ENCODE measurements at regions not wholly inside any gene's neighbourhood (a gene's known extent, or its start where the extent isn't known, plus 50 kb on each side); places are given as distances from the start of the nearest gene placed in this dataset.

DNA sequence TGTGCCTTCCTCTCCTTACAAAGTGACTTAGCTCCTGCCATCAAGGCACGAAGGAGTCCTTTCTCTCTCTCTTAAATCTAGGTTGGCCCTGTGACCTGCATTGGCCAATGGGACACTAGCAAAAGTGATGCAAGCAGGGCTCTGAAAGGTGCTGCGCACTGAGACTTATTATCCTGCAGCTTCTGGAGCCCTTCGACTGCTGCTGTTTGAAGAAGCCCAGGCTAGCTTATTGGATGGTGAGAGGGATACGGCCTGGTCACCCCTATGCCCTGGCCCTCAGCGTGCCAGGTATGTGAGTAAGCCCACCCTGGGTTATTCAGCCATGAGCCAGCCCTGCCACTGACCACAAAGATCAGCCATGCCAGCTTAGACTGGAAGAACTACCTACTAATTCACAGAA lies 74.5 kb upstream of the GGTLC1 start:
- H3K36me3 ChIP-seq = no peaks in the 10 kb centered on the region
- intact Hi-C loops (cut with DNase I) = no loop called here
- H3K9me3 ChIP-seq = no peaks in the 10 kb centered on the region
- H3K27ac ChIP-seq = no peak overlapping the region
- 92 to 97% methylated on average over 3 to 5 of the region's 5 CpGs for WGBS, 2 donors
- TF ChIP-seq POLR2A (IDR thresholded peaks at IDR 0.05) = no peak
- no peak for TF ChIP-seq CTCF (IDR thresholded peaks at IDR 0.05)
- no peak overlapping the region for H3K4me3 ChIP-seq (replicated peaks in 1 of 3)
- peaks cover 11 to 19% of the 10 kb centered on the region in 2 donors for H3K4me1 ChIP-seq
- no peaks in the 10 kb centered on the region for H3K27me3 ChIP-seq
- DNase-seq = no peak

DNA sequence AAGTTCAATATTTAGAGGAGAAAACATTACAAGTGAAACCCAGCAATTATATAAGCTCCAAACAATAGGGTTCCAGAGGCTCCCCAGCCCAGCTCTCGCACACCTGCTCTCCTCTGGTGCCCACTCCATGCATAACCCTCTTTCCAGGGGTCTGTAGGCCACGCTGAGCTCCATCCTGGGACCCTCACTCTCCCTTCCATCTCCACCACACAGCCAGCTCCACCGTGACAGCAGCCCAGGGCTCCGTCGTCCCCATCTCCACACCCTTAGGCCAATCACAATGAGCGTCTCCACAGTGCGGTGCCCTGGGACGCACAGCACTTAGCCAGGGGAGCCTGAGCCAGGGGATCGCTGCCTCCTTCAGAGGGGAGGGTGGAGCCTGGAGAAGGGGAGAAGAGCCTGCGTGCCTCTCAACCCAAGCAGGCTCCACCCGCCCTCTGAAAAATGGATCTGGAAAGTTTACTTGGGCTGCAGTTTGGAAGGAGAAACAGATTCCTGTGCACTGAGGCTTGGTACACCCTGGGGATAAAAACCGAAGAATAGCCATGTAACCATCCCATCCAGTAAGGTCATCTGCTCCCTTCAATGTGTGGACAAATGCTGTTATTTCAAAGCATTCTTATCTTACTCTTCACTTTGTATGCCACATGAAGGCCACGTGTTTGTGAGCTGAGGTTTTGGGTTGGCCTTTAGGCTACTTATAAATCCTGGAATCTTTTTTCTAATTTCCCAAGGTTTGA lies 72.4 kb upstream of the GGTLC1 start:
- 25 to 42% methylated on average over 13 of the region's 13 CpGs for WGBS, 2 donors
- no peaks in the 10 kb centered on the region for H3K27me3 ChIP-seq
- no peaks in the 10 kb centered on the region for H3K9me3 ChIP-seq
- TF ChIP-seq POLR2A (IDR thresholded peaks at IDR 0.05) = no peak
- TF ChIP-seq CTCF (IDR thresholded peaks at IDR 0.05) = no peak
- DNase-seq = peak; percentile 85 to 89
- H3K27ac ChIP-seq = peak overlapping the region; percentile 42 to 78 (median 58)
- peaks cover 19 to 24% of the 10 kb centered on the region in 2 donors for H3K4me1 ChIP-seq
- no peak overlapping the region for H3K4me3 ChIP-seq (replicated peaks in 1 of 3)
- H3K36me3 ChIP-seq = no peaks in the 10 kb centered on the region
- intact Hi-C loops (cut with DNase I) = no loop called here

DNA sequence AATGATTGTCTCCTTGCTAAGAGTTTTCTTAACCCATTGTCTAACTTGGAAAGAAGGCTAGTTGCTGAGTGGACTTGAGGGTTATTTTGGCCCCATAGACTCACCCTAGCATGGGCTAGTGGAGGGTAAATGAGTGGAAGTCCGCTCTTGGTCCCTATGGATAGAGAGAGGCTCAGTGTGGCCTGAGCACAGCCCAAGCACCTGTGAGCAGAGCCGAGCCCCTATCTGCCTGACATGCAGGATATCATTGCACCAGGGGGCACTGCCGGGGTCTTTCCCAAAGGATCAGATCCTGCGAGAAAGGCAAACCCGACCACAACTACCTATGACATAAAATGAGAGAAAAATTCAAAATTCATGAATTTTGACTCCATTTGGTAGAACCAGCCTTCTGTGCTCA lies 70.6 kb upstream of the GGTLC1 start:
- H3K9me3 ChIP-seq = no peaks in the 10 kb centered on the region
- H3K27me3 ChIP-seq = no peaks in the 10 kb centered on the region
- 86 to 91% methylated on average over 5 of the region's 5 CpGs for WGBS, 2 donors
- intact Hi-C loops (cut with DNase I) = no loop called here
- peaks cover 19 to 25% of the 10 kb centered on the region in 2 donors for H3K4me1 ChIP-seq
- H3K27ac ChIP-seq = no peak overlapping the region
- no peaks in the 10 kb centered on the region for H3K36me3 ChIP-seq
- TF ChIP-seq POLR2A (IDR thresholded peaks at IDR 0.05) (no peak), CTCF (IDR thresholded peaks at IDR 0.05) (no peak)
- no peak overlapping the region for H3K4me3 ChIP-seq (replicated peaks in 1 of 3)
- DNase-seq = no peak

DNA sequence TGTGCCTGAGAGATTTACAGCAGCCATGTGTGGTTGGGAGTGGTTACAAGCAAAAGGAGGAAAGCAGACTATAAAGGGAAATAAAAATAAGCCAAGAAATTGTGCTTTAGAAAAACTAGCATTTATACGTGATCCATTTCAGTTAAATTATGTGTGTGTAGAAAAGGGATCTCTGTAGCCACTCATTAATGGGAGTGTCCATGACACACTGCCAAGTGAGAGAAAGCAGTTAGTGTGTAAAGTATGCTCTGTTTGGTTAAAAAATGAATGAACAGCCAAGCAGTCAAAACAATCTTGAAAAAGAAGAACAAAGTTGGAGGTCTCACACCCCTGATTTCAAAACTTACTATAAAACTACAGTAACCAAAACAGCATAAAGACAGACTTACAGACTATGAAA lies 67.9 kb upstream of the GGTLC1 start:
- peak; percentile 25 to 30 for DNase-seq
- H3K4me3 ChIP-seq (replicated peaks in 1 of 3) = no peak overlapping the region
- H3K27me3 ChIP-seq = no peaks in the 10 kb centered on the region
- no peaks in the 10 kb centered on the region for H3K36me3 ChIP-seq
- WGBS, 2 donors = 16 to 29% methylated on average over 1 of the region's 1 CpG
- H3K4me1 ChIP-seq = peaks cover 9 to 22% of the 10 kb centered on the region in 2 donors
- TF ChIP-seq CTCF (IDR thresholded peaks at IDR 0.05) (no peak), POLR2A (IDR thresholded peaks at IDR 0.05) (no peak)
- no peak overlapping the region for H3K27ac ChIP-seq
- no peaks in the 10 kb centered on the region for H3K9me3 ChIP-seq
- intact Hi-C loops (cut with DNase I) = no loop called here

- DNase-seq = no peak
- no peak for TF ChIP-seq POLR2A (IDR thresholded peaks at IDR 0.05)
- no peak for TF ChIP-seq CTCF (IDR thresholded peaks at IDR 0.05)
- WGBS, 2 donors = 93% methylated on average over 11 to 23 of the region's 23 CpGs
Measured at GRCh38 chr20:24052599-24053275, 64.2 kb upstream of the GGTLC1 start.

More at GRCh38 chr20:24052599-24053275, 64.2 kb upstream of the GGTLC1 start:
- no peaks in the 10 kb centered on the region for H3K36me3 ChIP-seq
- peaks cover 10 to 41% of the 10 kb centered on the region in 2 donors for H3K4me1 ChIP-seq
- H3K27ac ChIP-seq = no peak overlapping the region
- no peaks in the 10 kb centered on the region for H3K9me3 ChIP-seq
- intact Hi-C loops (cut with DNase I) = no loop called here
- no peak overlapping the region for H3K4me3 ChIP-seq (replicated peaks in 1 of 3)
- H3K27me3 ChIP-seq = no peaks in the 10 kb centered on the region

All from thyroid gland (tissue), 4 donors.